ENCODE measurements at regions not wholly inside any gene's neighbourhood (a gene's known extent, or its start where the extent isn't known, plus 50 kb on each side); places are given as distances from the start of the nearest gene placed in this dataset.

- no peak for DNase-seq
These were observed 738.2 kb upstream of the GCFC2 start for GRCh38 chr2:76448956-76449355.

- no peak for DNase-seq
These were observed 736.6 kb upstream of the GCFC2 start for GRCh38 chr2:76447294-76447693.

- no peak for DNase-seq
These were observed 736.2 kb upstream of the GCFC2 start for GRCh38 chr2:76446872-76447271.

- DNase-seq: no peak
These were observed 735.2 kb upstream of the GCFC2 start for GRCh38 chr2:76445880-76446279.

GRCh38 chr2:76444732-76445131 lies 734.0 kb upstream of the GCFC2 start:
- no peak for DNase-seq

GRCh38 chr2:76437564-76437963 lies 726.8 kb upstream of the GCFC2 start:
- DNase-seq: no peak

- no peak for DNase-seq
These were observed 718.7 kb upstream of the GCFC2 start for GRCh38 chr2:76429374-76429773.

- DNase-seq: no peak
These were observed 716.7 kb upstream of the GCFC2 start for GRCh38 chr2:76427452-76427851.

GRCh38 chr2:76415821-76416220 lies 705.1 kb upstream of the GCFC2 start:
- no peak for DNase-seq

GRCh38 chr2:76413436-76413835 lies 702.7 kb upstream of the GCFC2 start:
- no peak for DNase-seq

- no peak for DNase-seq
These were observed 695.6 kb upstream of the GCFC2 start for GRCh38 chr2:76406134-76406855.

- DNase-seq: no peak
These were observed 682.6 kb upstream of the GCFC2 start for GRCh38 chr2:76393356-76393755.

- DNase-seq: peak; percentile 62
These were observed 681.0 kb upstream of the GCFC2 start for GRCh38 chr2:76391678-76392077.

GRCh38 chr2:76387294-76387693 lies 676.6 kb upstream of the GCFC2 start:
- no peak for DNase-seq

GRCh38 chr2:76385943-76386342 lies 675.2 kb upstream of the GCFC2 start:
- no peak for DNase-seq

GRCh38 chr2:76381624-76382023 lies 670.9 kb upstream of the GCFC2 start:
- no peak for DNase-seq

GRCh38 chr2:76378140-76378539 lies 667.4 kb upstream of the GCFC2 start:
- no peak for DNase-seq

GRCh38 chr2:76341439-76341838 lies 630.7 kb upstream of the GCFC2 start:
- DNase-seq: no peak

- DNase-seq: no peak
These were observed 622.2 kb upstream of the GCFC2 start for GRCh38 chr2:76332871-76333270.

- DNase-seq: no peak
These were observed 620.1 kb upstream of the GCFC2 start for GRCh38 chr2:76330865-76331264.

- no peak for DNase-seq
These were observed 615.9 kb upstream of the GCFC2 start for GRCh38 chr2:76326636-76327035.

- DNase-seq: no peak
These were observed 612.7 kb upstream of the GCFC2 start for GRCh38 chr2:76323381-76323780.

- DNase-seq: no peak
These were observed 610.0 kb upstream of the GCFC2 start for GRCh38 chr2:76320716-76321115.

GRCh38 chr2:76318848-76319360 lies 608.2 kb upstream of the GCFC2 start:
- DNase-seq: no peak

GRCh38 chr2:76316691-76317090 lies 606.0 kb upstream of the GCFC2 start:
- no peak for DNase-seq
